Activated CD4-positive, alpha-beta T cell treated with anti-CD3 and anti-CD28 coated beads, Interleukin-2, amount 50 U/mL, for 4 hours (primary cell): ENCODE measurements at regions not wholly inside any gene's neighbourhood (a gene's known extent, or its start where the extent isn't known, plus 50 kb on each side); places are given as distances from the start of the nearest gene placed in this dataset.
"Not testable (repeated sequence)": the region's sequence is repeated elsewhere in the genome, so short reads cannot be mapped to it uniquely, and the experiment has no call there.

Experiments
- DNase-seq, 2 experiments: peaks; one replicate each; pipeline ENCODE4 v3.0.0-alpha.2; 2020

DNA sequence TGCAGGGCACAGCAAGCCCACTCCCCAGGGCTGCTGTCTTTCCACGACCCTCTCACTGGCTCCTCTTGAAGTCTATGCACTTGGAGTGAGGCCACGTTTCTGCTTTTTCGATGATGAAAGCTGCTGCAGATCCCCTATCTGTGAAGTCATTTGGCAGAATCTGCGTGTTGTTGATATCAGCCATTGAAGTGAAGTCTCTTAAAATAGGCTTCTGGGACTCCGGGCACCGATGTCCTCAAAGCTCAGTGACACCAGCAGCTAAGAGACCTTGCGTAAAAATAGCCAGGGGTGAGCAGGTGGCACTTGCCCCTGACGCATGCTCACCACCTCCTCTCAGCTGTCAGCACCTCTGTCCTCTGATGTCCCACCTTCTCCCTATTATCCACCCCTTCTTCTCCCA, 89.4 kb upstream of the FHL2 start:
- no peak for DNase-seq

- no peak for DNase-seq
These were observed 88.6 kb upstream of the FHL2 start for GRCh38 chr2:105487142-105488069.

- DNase-seq = no peak
These were observed 87.9 kb upstream of the FHL2 start for GRCh38 chr2:105486762-105487141.

- DNase-seq = no peak
These were observed 79.8 kb upstream of the FHL2 start for GRCh38 chr2:105478670-105479069.

- DNase-seq = not testable (repeated sequence)
These were observed 78.3 kb upstream of the FHL2 start for GRCh38 chr2:105477050-105477620.

- DNase-seq = no peak
These were observed 74.2 kb upstream of the FHL2 start for GRCh38 chr2:105473011-105473410.

DNA sequence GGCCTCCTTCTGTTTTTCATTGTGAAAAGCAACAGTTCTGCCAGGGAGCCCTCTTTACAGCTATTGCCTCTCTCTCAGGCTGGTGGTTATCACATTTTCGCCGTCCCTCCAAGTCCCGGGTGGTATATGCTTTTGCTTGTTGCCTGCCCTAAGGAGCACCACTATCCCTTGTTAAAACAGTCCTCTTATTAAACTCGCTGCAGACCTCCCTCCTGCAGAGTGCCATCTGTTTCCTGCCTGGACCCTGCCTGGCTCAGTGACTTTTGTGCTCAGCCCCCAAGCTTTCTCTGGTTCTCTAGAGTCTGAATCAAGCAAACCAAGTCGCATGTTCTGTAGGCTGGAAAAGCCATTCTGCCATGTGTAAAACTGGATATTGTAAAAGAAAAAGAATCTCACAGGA, 72.1 kb upstream of the FHL2 start:
- DNase-seq = no peak

DNA sequence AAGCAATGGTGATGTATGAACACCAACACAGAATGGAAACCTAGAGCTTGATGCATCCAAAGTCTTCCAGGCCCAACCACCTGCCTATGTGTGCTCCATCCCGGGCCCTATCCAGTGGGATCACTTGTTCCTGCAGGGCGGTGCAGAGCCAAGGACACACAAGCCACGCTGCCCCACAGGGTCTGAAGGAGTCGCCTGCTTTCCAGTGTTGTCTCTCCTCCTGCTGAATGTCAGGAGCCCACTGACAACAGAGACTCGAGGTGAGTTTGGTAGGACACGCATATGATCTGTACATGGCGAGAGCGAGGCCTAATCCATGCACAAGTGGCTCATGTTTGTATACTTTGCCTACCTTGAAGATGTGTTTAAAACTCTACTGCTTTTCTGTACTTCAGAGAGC, 70.9 kb upstream of the FHL2 start:
- no peak for DNase-seq

DNA sequence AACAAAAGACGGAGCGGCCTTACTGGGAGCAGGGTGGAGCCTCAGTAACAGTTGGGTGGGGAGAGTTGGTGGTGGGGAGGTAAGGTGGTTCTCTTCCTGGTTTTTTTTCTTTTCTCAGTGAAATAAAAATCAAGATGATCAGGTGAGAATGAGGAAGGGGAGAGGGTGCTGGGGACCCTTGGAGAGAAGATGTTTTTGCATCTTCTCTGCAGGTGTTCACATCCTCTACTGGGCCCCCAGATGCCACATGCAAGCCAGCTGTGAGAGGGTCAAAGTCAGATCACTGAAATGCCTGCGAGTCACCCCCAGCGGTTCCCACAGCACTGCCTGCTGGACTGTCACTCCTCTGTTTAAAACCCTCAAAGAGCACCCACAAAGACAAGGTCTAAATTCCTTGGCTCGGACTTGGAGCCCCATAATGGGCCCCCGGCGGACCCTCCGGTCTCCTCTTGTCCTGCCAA, 69.8 kb upstream of the FHL2 start:
- no peak for DNase-seq

DNA sequence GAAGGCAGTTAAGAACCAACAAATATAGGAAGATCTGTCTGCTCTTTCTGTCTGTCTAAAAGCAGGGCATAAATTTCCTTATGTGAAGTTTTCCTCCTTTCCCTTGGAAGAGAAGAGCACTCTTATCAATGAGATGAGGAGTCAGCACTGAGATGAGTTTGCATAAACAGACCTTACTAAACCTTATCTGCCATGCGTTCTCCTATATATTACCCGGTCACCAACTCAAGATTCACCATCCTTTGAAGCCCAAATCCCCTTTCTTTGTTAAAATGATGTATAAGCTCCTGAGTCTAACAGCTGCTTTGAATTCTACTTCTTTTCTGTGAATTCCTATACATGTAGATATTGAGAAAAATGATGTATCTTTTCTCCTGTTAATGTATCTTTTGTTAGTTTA, 65.5 kb upstream of the FHL2 start:
- no peak for DNase-seq

- DNase-seq = no peak
These were observed 61.3 kb upstream of the FHL2 start for GRCh38 chr2:105460048-105460732.

- no peak for DNase-seq
These were observed 59.2 kb upstream of the FHL2 start for GRCh38 chr2:105458076-105458475.

- DNase-seq = no peak
These were observed 56.7 kb upstream of the FHL2 start for GRCh38 chr2:105455488-105456003.

GRCh38 chr2:105454801-105455485, 56.1 kb upstream of the FHL2 start:
- DNase-seq = no peak

DNA sequence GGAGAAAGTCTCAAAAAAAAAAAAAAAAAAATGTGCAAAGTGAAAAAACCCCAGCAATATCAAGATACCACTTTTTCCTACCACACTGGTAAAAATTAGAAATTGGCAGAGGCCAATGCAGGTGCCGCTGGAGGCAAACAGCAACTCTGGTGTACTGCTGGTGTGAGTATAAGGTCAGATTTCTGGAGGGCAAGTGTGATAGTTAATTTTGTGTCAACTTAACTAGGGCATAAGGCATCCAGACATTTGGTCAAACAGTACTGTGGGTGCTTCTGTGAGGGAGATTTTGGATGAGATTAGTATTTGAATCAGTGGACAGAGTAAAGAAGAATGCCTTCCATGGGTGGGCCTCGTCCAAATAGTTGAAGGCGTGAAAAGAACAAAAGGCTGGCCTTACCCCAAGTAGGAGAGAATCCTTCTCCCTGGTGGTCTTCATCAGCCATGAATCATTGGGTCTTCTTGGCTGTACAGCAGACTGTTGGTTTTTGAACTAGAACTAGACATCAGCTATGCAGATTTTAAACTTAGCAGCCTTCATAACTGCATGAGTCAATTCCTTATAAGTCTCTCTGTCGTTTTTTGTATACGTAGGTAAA, 52.8 kb upstream of the FHL2 start:
- DNase-seq = no peak

GRCh38 chr2:105450471-105450870, 51.6 kb upstream of the FHL2 start:
- DNase-seq = no peak

DNA sequence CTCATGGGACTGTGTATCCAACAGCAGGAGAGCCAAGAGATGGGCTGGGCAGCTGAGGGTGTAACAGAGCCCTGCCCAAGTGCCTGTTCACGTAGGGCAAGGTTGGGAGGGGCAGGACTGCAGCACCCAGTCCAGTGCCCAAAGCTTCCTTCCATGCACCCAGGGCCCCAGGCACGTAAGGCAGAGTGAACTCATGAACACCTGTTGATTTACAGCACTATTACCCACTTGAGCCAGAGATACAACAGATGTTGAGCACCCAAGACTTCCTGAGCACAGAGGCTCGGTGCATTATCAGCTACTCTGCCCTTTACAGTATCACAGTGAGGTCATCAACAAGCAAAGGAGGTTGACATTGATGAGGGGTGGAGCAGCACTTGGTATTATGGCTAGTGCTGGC, 50.2 kb upstream of the FHL2 start:
- DNase-seq = no peak
